BJ (cell line): ENCODE measurements at regions not wholly inside any gene's neighbourhood (a gene's known extent, or its start where the extent isn't known, plus 50 kb on each side); places are given as distances from the start of the nearest gene placed in this dataset.

ENCODE experiments used
- CTCF ChIA-PET: fragments of 350-600 bp; formaldehyde crosslinking; extraction: SDS; loops from one replicate; lab custom pipeline; 2021; ENCODE audit warnings: antibody characterized with exemption, inconsistent platforms; lab: Yijun Ruan, JAX
- POLR2A ChIA-PET: fragments of 300-600 bp; sonication (Branson Sonifier 250); formaldehyde crosslinking; extraction: SDS; loops from one replicate; lab custom pipeline; 2021; ENCODE audit warnings: antibody characterized with exemption; lab: Charles Lee
- DNase-seq: peaks from one replicate; pipeline ENCODE4 v3.0.0-alpha.2; 2011; ENCODE audit warnings: low read depth
- H3K27me3 ChIP-seq: 2 replicates; pipeline ENCODE4 v1.6.0; 2011; ENCODE audit warnings: low read length; ENCODE audit not compliant: control insufficient read depth, insufficient read depth
- H3K36me3 ChIP-seq: 2 replicates; pipeline ENCODE4 v1.5.1; 2011; ENCODE audit warnings: low read length; ENCODE audit not compliant: control insufficient read depth, insufficient read depth
- H3K4me3 ChIP-seq: 2 replicates; pipeline ENCODE4 v1.5.1; 2011; ENCODE audit warnings: low read depth, mild to moderate bottlenecking, control low read depth, low read length
- TF ChIP-seq, protein P1 (sequence below): IDR thresholded peaks from 2 replicates; pipeline ENCODE4 v1.5.1; 2011; ENCODE audit warnings: low read depth, mild to moderate bottlenecking, control low read depth, inconsistent platforms, low read length, moderate library complexity; ENCODE audit not compliant: insufficient read depth

DNA sequence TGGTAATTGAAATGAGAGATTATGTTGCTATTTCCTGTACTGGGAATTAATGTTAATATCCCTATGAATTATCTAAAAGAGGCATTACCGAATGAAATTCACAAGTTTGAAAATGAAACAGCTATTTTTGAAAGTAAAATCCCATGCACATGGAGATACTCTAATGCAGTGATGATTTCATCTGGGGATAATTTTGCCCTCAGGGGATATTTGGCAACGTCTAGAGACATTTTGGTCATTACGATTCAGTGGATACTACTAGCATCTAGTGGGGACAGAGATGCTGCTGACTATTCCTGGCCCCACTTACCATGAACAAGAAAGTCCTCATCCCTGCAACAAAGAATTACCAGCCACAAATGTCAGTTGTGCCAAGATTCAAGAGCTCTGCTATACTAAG lies 500.9 kb downstream of the EFNA5 start:
- Histone ChIP-seq H3K36me3 (no peaks in the 10 kb centered on the region), H3K27me3 (no peaks in the 10 kb centered on the region), H3K4me3 (no peak overlapping the region)
- TF ChIP-seq, protein P1, sequence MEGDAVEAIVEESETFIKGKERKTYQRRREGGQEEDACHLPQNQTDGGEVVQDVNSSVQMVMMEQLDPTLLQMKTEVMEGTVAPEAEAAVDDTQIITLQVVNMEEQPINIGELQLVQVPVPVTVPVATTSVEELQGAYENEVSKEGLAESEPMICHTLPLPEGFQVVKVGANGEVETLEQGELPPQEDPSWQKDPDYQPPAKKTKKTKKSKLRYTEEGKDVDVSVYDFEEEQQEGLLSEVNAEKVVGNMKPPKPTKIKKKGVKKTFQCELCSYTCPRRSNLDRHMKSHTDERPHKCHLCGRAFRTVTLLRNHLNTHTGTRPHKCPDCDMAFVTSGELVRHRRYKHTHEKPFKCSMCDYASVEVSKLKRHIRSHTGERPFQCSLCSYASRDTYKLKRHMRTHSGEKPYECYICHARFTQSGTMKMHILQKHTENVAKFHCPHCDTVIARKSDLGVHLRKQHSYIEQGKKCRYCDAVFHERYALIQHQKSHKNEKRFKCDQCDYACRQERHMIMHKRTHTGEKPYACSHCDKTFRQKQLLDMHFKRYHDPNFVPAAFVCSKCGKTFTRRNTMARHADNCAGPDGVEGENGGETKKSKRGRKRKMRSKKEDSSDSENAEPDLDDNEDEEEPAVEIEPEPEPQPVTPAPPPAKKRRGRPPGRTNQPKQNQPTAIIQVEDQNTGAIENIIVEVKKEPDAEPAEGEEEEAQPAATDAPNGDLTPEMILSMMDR: no peak
- ChIA-PET POLR2A (no interaction called here), CTCF (no interaction called here)
- no peak for DNase-seq

DNA sequence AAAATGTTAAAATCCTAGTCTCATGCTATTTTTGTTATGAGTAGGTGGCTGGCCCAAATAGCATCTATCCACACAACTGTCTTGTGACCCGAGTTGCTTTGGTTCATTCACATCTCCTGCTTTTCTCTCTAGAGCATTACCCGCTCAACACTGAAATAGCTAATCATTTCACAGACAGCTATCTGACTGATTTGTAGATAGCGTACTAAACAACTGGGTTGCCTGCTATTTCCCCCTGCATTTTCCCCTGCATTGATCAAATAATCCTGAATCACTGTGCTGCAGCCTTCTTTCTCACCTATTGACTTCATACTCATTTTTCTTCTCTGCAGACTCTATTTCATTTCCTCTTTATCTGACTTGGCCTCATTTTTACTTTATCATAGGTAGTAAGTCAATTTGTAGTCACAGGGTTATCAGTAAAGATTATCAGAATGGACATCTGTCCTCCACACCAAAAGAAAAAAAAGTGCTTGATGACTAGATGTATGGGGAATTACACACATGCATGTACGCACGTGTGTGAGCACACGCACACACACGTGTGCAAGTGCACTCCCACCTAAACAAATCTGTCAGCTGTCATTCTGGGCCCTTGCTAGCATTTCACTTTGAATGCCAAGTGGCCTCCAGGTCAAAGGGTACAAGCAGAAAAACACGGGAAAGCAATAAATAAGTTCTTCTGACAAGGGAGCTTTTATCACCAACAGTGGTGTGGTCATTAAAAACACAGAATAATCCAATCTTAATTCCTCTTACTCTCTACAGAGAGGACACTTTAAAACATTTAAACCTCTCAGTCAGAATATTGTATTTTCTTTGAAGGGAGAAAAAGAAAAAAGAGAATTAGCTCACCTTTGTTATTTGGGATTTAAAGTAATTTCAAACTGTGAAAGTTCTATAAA lies 501.6 kb downstream of the EFNA5 start:
- POLR2A ChIA-PET: no interaction called here
- no peak for DNase-seq
- Histone ChIP-seq H3K27me3 (no peaks in the 10 kb centered on the region), H3K36me3 (no peaks in the 10 kb centered on the region), H3K4me3 (no peak overlapping the region)
- TF ChIP-seq, protein P1: no peak
- CTCF ChIA-PET: interaction anchor here (0.6 kb wide), 1 partner anchor 158 kb away, joined by 4 read pairs; no protein-coding TSS in a partner anchor

DNA sequence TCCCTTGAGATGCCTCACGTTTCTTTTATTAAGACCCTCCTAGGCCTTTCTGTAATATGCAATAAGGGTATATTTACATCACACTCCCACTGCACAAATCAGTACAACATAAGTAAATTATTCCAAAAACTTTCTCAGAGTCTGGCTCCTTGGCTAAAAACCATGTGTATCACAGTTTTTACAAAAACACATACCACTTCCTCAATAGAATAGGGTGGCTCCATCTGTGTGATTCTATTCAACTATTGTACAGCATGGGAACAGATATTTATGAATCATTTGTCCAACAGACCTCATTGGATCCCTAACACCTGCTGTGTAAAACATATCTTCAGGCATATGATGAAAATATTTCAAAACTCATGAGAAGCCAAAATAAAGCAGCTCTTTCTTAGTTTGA lies 502.7 kb downstream of the EFNA5 start:
- DNase-seq: no peak
- ChIA-PET POLR2A (no interaction called here), CTCF (interaction anchor here (1.7 kb wide), 1 partner anchor 24 kb away, joined by 6 read pairs; no protein-coding TSS in a partner anchor)
- TF ChIP-seq, protein P1: no peak
- H3K4me3 ChIP-seq: no peak overlapping the region
- no peaks in the 10 kb centered on the region for H3K36me3 ChIP-seq
- H3K27me3 ChIP-seq: no peaks in the 10 kb centered on the region

DNA sequence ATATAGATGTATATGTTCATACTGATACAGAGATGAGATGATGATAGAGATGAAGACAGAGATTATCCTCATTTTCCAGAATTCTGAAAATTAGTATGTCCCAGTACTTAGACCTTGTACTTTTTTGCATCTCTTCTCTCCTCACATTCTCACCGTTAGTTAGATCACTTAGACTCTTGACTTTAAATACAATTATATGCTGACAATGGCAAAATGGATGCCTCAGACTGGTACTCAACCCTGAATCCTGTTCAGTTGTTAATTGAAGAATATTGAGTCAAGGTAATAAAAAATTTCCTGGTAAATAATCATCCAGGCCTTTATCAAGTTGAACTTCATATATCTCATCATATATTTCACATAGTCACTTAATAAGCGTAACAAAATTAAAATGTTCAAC lies 505.4 kb downstream of the EFNA5 start:
- CTCF ChIA-PET: no interaction called here
- POLR2A ChIA-PET: no interaction called here
- Histone ChIP-seq H3K27me3 (no peaks in the 10 kb centered on the region), H3K36me3 (no peaks in the 10 kb centered on the region), H3K4me3 (no peak overlapping the region)
- no peak for DNase-seq
- TF ChIP-seq, protein P1: no peak

DNA sequence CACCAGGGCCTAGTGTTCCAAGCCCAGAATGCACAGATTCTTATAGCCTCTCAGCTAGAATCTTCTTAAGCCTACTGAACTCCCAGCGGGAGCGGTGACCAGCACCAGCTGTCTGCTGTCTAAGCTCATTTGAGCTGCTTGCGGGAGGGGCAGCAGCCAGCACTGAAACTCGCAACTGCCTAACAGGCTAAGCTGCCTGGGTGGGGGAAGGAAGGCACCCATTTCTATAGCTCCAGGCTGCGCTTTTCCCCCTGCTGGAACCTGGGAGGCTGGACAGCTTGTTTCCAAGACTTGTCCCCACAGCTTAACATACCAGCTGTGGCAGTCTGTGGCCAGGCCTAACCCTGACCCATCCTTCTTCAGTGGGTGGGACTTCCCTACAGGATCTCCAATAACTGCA lies 512.9 kb downstream of the EFNA5 start:
- no peak for DNase-seq
- H3K27me3 ChIP-seq: no peaks in the 10 kb centered on the region
- ChIA-PET CTCF (no interaction called here), POLR2A (no interaction called here)
- TF ChIP-seq, protein P1: no peak
- H3K36me3 ChIP-seq: no peaks in the 10 kb centered on the region
- no peak overlapping the region for H3K4me3 ChIP-seq
